Osteocyte (in vitro differentiated cells): ENCODE measurements at regions not wholly inside any gene's neighbourhood (a gene's known extent, or its start where the extent isn't known, plus 50 kb on each side); places are given as distances from the start of the nearest gene placed in this dataset.
A peak's percentile ranks its signal among the peaks of the same experiment; 100 is the strongest.

Experiments used
- DNase-seq: peaks from one replicate; pipeline ENCODE4 v3.0.0; 2021; ENCODE audit warnings: mixed read lengths; ENCODE audit not compliant: unreplicated experiment; ENCODE audit errors: extremely low spot score
- H3K27ac Mint-ChIP-seq: one replicate; pipeline ENCODE4 v1.8.0; 2021; ENCODE audit warnings: mild to moderate bottlenecking, mixed read lengths; ENCODE audit not compliant: unreplicated experiment
- H3K27me3 Mint-ChIP-seq: one replicate; pipeline ENCODE4 v1.8.0; 2021; ENCODE audit warnings: mixed read lengths; ENCODE audit not compliant: unreplicated experiment
- H3K36me3 Mint-ChIP-seq: one replicate; pipeline ENCODE4 v1.8.0; 2021; ENCODE audit warnings: mixed read lengths; ENCODE audit not compliant: unreplicated experiment
- H3K4me1 Mint-ChIP-seq: one replicate; pipeline ENCODE4 v1.8.0; 2021; ENCODE audit warnings: mixed read lengths; ENCODE audit not compliant: unreplicated experiment
- H3K4me3 Mint-ChIP-seq: one replicate; pipeline ENCODE4 v1.8.0; 2021; ENCODE audit warnings: mild to moderate bottlenecking, moderate library complexity, mixed read lengths; ENCODE audit not compliant: unreplicated experiment
- H3K9me3 Mint-ChIP-seq: one replicate; pipeline ENCODE4 v1.8.0; 2021; ENCODE audit warnings: mixed read lengths; ENCODE audit not compliant: unreplicated experiment
- CTCF ChIP-seq: fragments of 200-600 bp; sonication (generic); IDR thresholded peaks from 2 replicates; pipeline ENCODE4 v1.5.0; 2021; ENCODE audit warnings: antibody characterized with exemption, mild to moderate bottlenecking, moderate library complexity

DNA sequence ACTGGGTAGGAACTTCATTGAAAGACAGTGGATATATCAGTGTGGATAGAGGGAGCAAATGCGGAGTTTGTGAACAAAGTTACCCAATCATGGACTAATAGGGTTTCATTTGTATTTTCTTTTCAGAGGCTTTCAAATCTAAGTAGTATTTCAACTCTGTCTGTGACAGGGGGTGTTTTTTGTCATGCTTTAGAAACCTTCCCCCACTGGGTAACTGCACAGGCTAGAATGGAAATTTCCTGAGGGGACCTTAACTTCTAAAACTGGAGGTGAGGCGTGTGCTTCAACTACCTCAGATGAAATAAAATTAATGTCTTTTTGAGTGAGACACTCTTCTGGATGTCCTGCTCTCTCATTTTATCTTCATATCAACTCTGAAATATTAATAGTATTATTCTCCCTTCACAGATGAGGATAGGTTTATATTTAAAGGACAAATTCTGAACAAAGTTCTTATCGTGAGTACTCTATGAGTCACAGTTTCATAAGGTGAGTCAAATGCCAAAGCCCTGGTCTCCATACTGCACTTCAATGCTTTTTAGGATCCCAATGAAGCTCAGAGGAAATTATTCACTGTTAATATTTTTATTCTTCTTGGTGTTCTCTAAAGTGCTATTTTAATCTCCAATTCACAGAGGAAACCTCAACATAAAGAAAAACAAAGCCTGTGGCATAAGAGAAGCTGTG is 770.6 kb downstream of the CCSER2 start:
- Mint-ChIP-seq H3K27ac (no peak overlapping the region), H3K36me3 (no peaks in the 10 kb centered on the region), H3K9me3 (peaks cover 8% of the 10 kb centered on the region), H3K4me3 (no peak overlapping the region), H3K4me1 (no peaks in the 10 kb centered on the region), H3K27me3 (no peaks in the 10 kb centered on the region)
- no peak for TF ChIP-seq CTCF
- DNase-seq: no peak

- Mint-ChIP-seq H3K4me1 (no peaks in the 10 kb centered on the region), H3K27ac (no peak overlapping the region), H3K4me3 (no peak overlapping the region), H3K9me3 (peaks cover 12% of the 10 kb centered on the region), H3K36me3 (no peaks in the 10 kb centered on the region), H3K27me3 (no peaks in the 10 kb centered on the region)
- no peak for TF ChIP-seq CTCF
- no peak for DNase-seq
Measured at GRCh38 chr10:85100495-85100894, 772.1 kb downstream of the CCSER2 start.

GRCh38 chr10:85105614-85106255 is 777.3 kb downstream of the CCSER2 start:
- Mint-ChIP-seq H3K4me3 (no peak overlapping the region), H3K27ac (no peak overlapping the region), H3K4me1 (no peaks in the 10 kb centered on the region), H3K9me3 (peaks cover 4% of the 10 kb centered on the region), H3K36me3 (no peaks in the 10 kb centered on the region), H3K27me3 (no peaks in the 10 kb centered on the region)
- TF ChIP-seq CTCF: peak; percentile 5
- DNase-seq: no peak

- H3K4me1 Mint-ChIP-seq: no peaks in the 10 kb centered on the region
- DNase-seq: no peak
- TF ChIP-seq CTCF: no peak
- H3K27me3 Mint-ChIP-seq: no peaks in the 10 kb centered on the region
- no peaks in the 10 kb centered on the region for H3K9me3 Mint-ChIP-seq
- H3K27ac Mint-ChIP-seq: no peak overlapping the region
- no peak overlapping the region for H3K4me3 Mint-ChIP-seq
- no peaks in the 10 kb centered on the region for H3K36me3 Mint-ChIP-seq
Measured at GRCh38 chr10:85111271-85111670, 782.9 kb downstream of the CCSER2 start.

DNA sequence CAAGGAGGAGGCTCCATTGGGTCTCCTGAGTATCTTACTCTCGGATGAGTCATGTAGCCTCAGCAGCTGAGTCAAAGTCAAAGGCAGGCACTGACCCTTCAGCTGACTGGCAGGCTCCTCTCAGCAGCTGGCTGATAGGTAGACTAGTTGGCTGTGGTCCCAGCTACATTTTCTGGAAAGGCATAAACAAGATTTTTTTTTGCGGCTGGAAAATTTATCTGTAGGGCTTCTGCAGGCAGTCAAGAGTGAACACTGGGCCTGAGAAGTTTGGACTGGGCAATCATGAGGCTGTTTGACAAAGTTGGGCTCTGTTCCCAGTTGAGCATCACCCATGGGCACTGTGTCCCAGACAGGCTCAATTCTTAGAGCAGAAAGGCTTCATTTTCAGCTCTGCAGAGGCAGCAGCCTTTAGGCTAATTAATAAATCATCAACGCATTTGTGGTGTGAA is 796.2 kb downstream of the CCSER2 start:
- no peak overlapping the region for H3K27ac Mint-ChIP-seq
- DNase-seq: no peak
- H3K9me3 Mint-ChIP-seq: peaks cover 25% of the 10 kb centered on the region
- TF ChIP-seq CTCF: no peak
- no peaks in the 10 kb centered on the region for H3K27me3 Mint-ChIP-seq
- no peaks in the 10 kb centered on the region for H3K36me3 Mint-ChIP-seq
- no peak overlapping the region for H3K4me3 Mint-ChIP-seq
- H3K4me1 Mint-ChIP-seq: no peaks in the 10 kb centered on the region
